PC-9 (cell line): ENCODE measurements at regions not wholly inside any gene's neighbourhood (a gene's known extent, or its start where the extent isn't known, plus 50 kb on each side); places are given as distances from the start of the nearest gene placed in this dataset.

ENCODE experiments used
- BruUV-seq: library from RNA; stranded (reverse); fragments of 400-500 nt; replicated peaks from 2 replicates; lab custom pipeline; 2021; lab: Mats Ljungman, UMichigan
- CTCF ChIA-PET: fragments of 300-600 bp; sonication (Branson Sonifier 250); formaldehyde crosslinking; loops from one replicate; lab custom pipeline; 2022; ENCODE audit warnings: antibody characterized with exemption; lab: Charles Lee
- POLR2A ChIA-PET: fragments of 300-600 bp; sonication (Branson Sonifier 250); formaldehyde crosslinking; loops from one replicate; lab custom pipeline; 2022; ENCODE audit warnings: antibody characterized with exemption; ENCODE audit not compliant: unreplicated experiment; lab: Charles Lee
- DNase-seq, 2 experiments: peaks; one replicate each; pipeline versions ENCODE4 v3.0.0 to v3.0.0-alpha.2; 2015 to 2022; ENCODE audit warnings: mixed read lengths in 1 of 2
- H2AFZ ChIP-seq: fragments of 200-600 bp; sonication (generic); 2 replicates; pipeline ENCODE4 v1.8.1; 2017; ENCODE audit warnings: antibody characterized with exemption
- H3F3A ChIP-seq: fragments of 200-600 bp; sonication (generic); 2 replicates; pipeline ENCODE4 v1.8.1; 2017; ENCODE audit warnings: antibody characterized with exemption, mild to moderate bottlenecking, low read depth; ENCODE audit not compliant: insufficient read depth
- H3K27ac ChIP-seq: fragments of 200-600 bp; sonication (generic); 2 replicates; pipeline ENCODE4 v1.6.1; 2016; ENCODE audit warnings: mixed run types
- H3K27me3 ChIP-seq: fragments of 200-600 bp; sonication (generic); 2 replicates; pipeline ENCODE4 v1.6.1; 2016; ENCODE audit warnings: low read depth, mixed run types; ENCODE audit not compliant: insufficient read depth
- H3K36me3 ChIP-seq: fragments of 200-600 bp; sonication (generic); 2 replicates; pipeline ENCODE4 v1.6.1; 2016; ENCODE audit warnings: low read depth, mixed run types
- H3K4me1 ChIP-seq: fragments of 200-600 bp; sonication (generic); replicated peaks from 2 replicates; pipeline ENCODE4 v1.6.1; 2016; ENCODE audit warnings: mixed run types; ENCODE audit not compliant: insufficient read depth
- H3K4me2 ChIP-seq: fragments of 200-600 bp; sonication (generic); 2 replicates; pipeline ENCODE4 v1.6.1; 2017; ENCODE audit warnings: mixed run types
- H3K4me3 ChIP-seq: fragments of 200-600 bp; sonication (generic); 2 replicates; pipeline ENCODE4 v1.6.1; 2016; ENCODE audit warnings: mixed run types
- H3K79me2 ChIP-seq: fragments of 200-600 bp; sonication (generic); 2 replicates; pipeline ENCODE4 v1.6.1; 2017; ENCODE audit warnings: low read depth, mixed run types
- H3K9me2 ChIP-seq: fragments of 200-600 bp; sonication (generic); 2 replicates; pipeline ENCODE4 v1.8.1; 2017; ENCODE audit warnings: mild to moderate bottlenecking; ENCODE audit not compliant: insufficient read depth
- H3K9me3 ChIP-seq: fragments of 200-600 bp; sonication (generic); 2 replicates; pipeline ENCODE4 v1.8.1; 2016; ENCODE audit warnings: low read depth; ENCODE audit not compliant: insufficient read depth
- H4K20me1 ChIP-seq: fragments of 200-600 bp; sonication (generic); 2 replicates; pipeline ENCODE4 v1.8.1; 2017; ENCODE audit not compliant: insufficient read depth
- EZH2 ChIP-seq: fragments of 200-600 bp; sonication (generic); IDR thresholded peaks from 2 replicates; pipeline ENCODE4 v1.8.0; 2017; ENCODE audit warnings: antibody characterized with exemption, low read depth
- intact Hi-C: fragments of 100-400 bp; cut with micrococcal nuclease; formaldehyde crosslinking; loops from one replicate; pipeline ENCODE4 v1.10.0; 2022; ENCODE audit not compliant: unreplicated experiment
- TF ChIP-seq, protein P1 (sequence below): fragments of 200-600 bp; sonication (generic); conservative IDR thresholded peaks from 2 replicates; pipeline ENCODE4 v1.6.1; 2017; ENCODE audit warnings: mixed run types, antibody characterized with exemption, mild to moderate bottlenecking, moderate library complexity

DNA sequence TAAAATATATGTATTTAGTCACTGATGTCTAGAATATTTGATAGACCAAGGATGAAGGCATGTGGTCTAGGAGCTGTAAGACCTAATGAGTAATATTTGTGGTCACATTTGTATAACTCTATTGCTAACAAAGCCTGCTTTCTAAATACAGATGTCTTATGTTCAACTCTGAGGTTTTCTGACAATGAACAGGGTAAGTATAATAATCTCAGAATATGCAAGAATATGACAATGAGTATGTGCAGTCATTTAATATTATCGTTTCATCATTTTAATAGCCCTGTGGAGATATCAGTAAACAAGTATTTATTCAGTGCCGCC is 389.6 kb downstream of the LRIG3 start:
- Histone ChIP-seq H3F3A (no peaks in the 10 kb centered on the region), H3K79me2 (no peaks in the 10 kb centered on the region), H3K9me3 (no peaks in the 10 kb centered on the region), H3K4me2 (no peak overlapping the region), H2AFZ (no peak overlapping the region), H3K27ac (no peak overlapping the region), H3K36me3 (no peaks in the 10 kb centered on the region), H3K9me2 (no peaks in the 10 kb centered on the region), H4K20me1 (no peaks in the 10 kb centered on the region), H3K27me3 (no peaks in the 10 kb centered on the region), H3K4me1 (peaks cover 10% of the 10 kb centered on the region), H3K4me3 (no peak overlapping the region)
- no peak for TF ChIP-seq EZH2
- TF ChIP-seq, protein P1, sequence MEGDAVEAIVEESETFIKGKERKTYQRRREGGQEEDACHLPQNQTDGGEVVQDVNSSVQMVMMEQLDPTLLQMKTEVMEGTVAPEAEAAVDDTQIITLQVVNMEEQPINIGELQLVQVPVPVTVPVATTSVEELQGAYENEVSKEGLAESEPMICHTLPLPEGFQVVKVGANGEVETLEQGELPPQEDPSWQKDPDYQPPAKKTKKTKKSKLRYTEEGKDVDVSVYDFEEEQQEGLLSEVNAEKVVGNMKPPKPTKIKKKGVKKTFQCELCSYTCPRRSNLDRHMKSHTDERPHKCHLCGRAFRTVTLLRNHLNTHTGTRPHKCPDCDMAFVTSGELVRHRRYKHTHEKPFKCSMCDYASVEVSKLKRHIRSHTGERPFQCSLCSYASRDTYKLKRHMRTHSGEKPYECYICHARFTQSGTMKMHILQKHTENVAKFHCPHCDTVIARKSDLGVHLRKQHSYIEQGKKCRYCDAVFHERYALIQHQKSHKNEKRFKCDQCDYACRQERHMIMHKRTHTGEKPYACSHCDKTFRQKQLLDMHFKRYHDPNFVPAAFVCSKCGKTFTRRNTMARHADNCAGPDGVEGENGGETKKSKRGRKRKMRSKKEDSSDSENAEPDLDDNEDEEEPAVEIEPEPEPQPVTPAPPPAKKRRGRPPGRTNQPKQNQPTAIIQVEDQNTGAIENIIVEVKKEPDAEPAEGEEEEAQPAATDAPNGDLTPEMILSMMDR, result no peak
- intact Hi-C loops, result no loop called here
- DNase-seq, result no peak
- POLR2A ChIA-PET, result no interaction called here
- CTCF ChIA-PET, result no interaction called here
- BruUV-seq, result no TSS peak

DNA sequence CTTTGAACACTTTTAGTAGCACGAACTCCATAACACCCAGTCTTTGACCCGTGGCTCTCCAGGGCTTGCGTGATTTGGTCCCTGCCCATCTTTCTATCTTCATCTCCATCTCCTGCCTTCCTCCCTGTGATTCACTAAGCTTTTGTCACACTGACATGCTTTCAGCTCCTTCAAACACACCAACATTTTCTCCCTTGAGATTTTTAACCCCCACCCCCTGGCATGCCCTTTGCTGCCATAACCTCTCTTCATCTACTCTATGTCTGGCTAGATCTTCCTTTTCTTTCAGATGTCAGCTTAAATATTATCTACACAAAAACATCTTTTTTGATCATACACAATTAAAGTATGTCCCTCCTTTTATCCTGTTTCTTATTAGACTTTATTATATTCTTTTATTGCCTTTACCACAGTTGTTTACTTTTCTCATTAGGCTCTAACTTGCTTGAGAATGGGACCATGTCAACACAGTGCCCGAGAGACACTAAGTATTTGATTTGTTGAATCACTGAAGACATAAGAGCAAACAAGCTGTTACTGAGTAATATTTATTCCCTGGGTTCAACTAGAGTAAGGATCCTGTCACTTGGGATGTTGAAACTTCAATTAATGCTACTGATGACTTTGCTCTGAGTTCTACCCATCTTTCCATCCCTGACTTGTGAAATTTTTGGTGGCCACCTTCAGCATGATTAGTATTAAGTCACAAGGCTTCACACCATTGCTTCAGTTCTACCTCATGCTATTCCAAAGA is 387.3 kb downstream of the LRIG3 start:
- no peak for DNase-seq
- H3K9me2 ChIP-seq, result no peaks in the 10 kb centered on the region
- no TSS peak for BruUV-seq
- no peak overlapping the region for H2AFZ ChIP-seq
- POLR2A ChIA-PET, result no interaction called here
- CTCF ChIA-PET, result no interaction called here
- H3K4me3 ChIP-seq, result no peak overlapping the region
- peaks cover 10% of the 10 kb centered on the region for H3K4me1 ChIP-seq
- no peaks in the 10 kb centered on the region for H3K27me3 ChIP-seq
- TF ChIP-seq EZH2, result no peak
- TF ChIP-seq, protein P1, result no peak
- H3F3A ChIP-seq, result no peaks in the 10 kb centered on the region
- H4K20me1 ChIP-seq, result no peaks in the 10 kb centered on the region
- H3K27ac ChIP-seq, result no peak overlapping the region
- H3K79me2 ChIP-seq, result no peaks in the 10 kb centered on the region
- H3K9me3 ChIP-seq, result no peaks in the 10 kb centered on the region; the same call in 1 of the 2 replicates
- H3K36me3 ChIP-seq, result no peaks in the 10 kb centered on the region
- intact Hi-C loops, result no loop called here
- no peak overlapping the region for H3K4me2 ChIP-seq

DNA sequence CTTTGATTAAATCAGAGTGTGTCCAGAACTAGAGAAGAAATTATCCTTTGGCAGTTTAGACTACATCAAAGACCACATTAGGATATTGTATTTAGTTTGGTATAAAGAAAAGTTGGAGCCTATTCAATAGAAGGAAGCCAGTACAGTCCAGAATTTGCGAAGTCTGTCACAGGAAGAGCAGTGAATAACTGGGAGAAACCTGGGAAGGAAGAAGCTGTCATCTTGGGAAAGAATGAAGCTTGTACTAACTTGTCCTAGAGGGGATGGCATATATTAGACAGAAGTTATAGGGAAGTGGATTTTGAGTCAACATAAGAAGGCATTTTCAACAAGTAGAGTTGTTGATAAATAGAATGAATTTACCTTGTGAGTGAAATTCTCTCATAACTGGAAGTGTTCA is 386.7 kb downstream of the LRIG3 start:
- intact Hi-C loops, result no loop called here
- ChIA-PET CTCF (no interaction called here), POLR2A (no interaction called here)
- peaks cover 10% of the 10 kb centered on the region for H3K4me1 ChIP-seq
- DNase-seq, result no peak
- H3K9me2 ChIP-seq, result no peaks in the 10 kb centered on the region
- no peaks in the 10 kb centered on the region for H4K20me1 ChIP-seq
- H3K27me3 ChIP-seq, result no peaks in the 10 kb centered on the region
- H3K36me3 ChIP-seq, result no peaks in the 10 kb centered on the region
- H2AFZ ChIP-seq, result no peak overlapping the region
- no peak for TF ChIP-seq EZH2
- TF ChIP-seq, protein P1, result no peak
- H3F3A ChIP-seq, result no peaks in the 10 kb centered on the region
- H3K4me3 ChIP-seq, result no peak overlapping the region
- H3K4me2 ChIP-seq, result no peak overlapping the region
- no peak overlapping the region for H3K27ac ChIP-seq
- no TSS peak for BruUV-seq
- no peaks in the 10 kb centered on the region for H3K79me2 ChIP-seq
- no peaks in the 10 kb centered on the region; the same call in 1 of the 2 replicates for H3K9me3 ChIP-seq
